ENCODE measurements at regions not wholly inside any gene's neighbourhood (a gene's known extent, or its start where the extent isn't known, plus 50 kb on each side); places are given as distances from the start of the nearest gene placed in this dataset.
A peak's percentile ranks its signal among the peaks of the same experiment; 100 is the strongest.

- H3K4me1 ChIP-seq (ENCODE audit: insufficient read depth): no peaks in the 10 kb centered on the region
- no peaks in the 10 kb centered on the region for H3K9me2 ChIP-seq (ENCODE audit: insufficient read depth)
- WGBS, 2 experiments (ENCODE audit: low coverage in 1 of 2, low lambda C conversion rate in 2 of 2, missing lambda C conversion rate in 2 of 2): 23 to 25% methylated on average over 3 of the region's 3 CpGs
- peak overlapping the region; percentile 44 for H2AFZ ChIP-seq
- no peaks in the 10 kb centered on the region for H3K36me3 ChIP-seq (ENCODE audit: low read depth)
- no peaks in the 10 kb centered on the region for H3K79me2 ChIP-seq (ENCODE audit: insufficient read depth)
- H3K9me3 ChIP-seq (ENCODE audit: low read depth): no peaks in the 10 kb centered on the region
- no peaks in the 10 kb centered on the region for H3F3A ChIP-seq (ENCODE audit: insufficient read depth)
- in situ Hi-C loops (cut with MboI): no loop called here
- H3K9ac ChIP-seq: no peak overlapping the region
- no peak for TF ChIP-seq EZH2 (IDR thresholded peaks at IDR 0.05; ENCODE audit: insufficient read depth, poor library complexity, severe bottlenecking)
- TF ChIP-seq EZH2phosphoT487 (IDR thresholded peaks at IDR 0.05; ENCODE audit: insufficient read depth, low read depth): no peak
- H4K20me1 ChIP-seq (ENCODE audit: insufficient read depth): no peaks in the 10 kb centered on the region
- H3K27ac ChIP-seq: no peak overlapping the region
- H3K27me3 ChIP-seq (replicated peaks; ENCODE audit: insufficient read depth): no peaks in the 10 kb centered on the region
- H3K4me3 ChIP-seq: no peak overlapping the region
- peak; percentile 72 for DNase-seq
- H3K4me2 ChIP-seq (ENCODE audit: unreplicated experiment): no peak overlapping the region
Measured at GRCh38 chr4:27176400-27176799, 315.8 kb downstream of the STIM2 start.

- 48 to 57% methylated on average over 2 of the region's 2 CpGs for WGBS, 2 experiments (ENCODE audit: low coverage in 1 of 2, low lambda C conversion rate in 2 of 2, missing lambda C conversion rate in 2 of 2)
- no peaks in the 10 kb centered on the region for H3K79me2 ChIP-seq (ENCODE audit: insufficient read depth)
- H3K9me2 ChIP-seq (ENCODE audit: insufficient read depth): no peaks in the 10 kb centered on the region
- in situ Hi-C loops (cut with MboI): no loop called here
- no peak overlapping the region for H3K9ac ChIP-seq
- H3K4me2 ChIP-seq (ENCODE audit: unreplicated experiment): no peak overlapping the region
- no peaks in the 10 kb centered on the region for H3K27me3 ChIP-seq (replicated peaks; ENCODE audit: insufficient read depth)
- no peak for TF ChIP-seq EZH2 (IDR thresholded peaks at IDR 0.05; ENCODE audit: insufficient read depth, poor library complexity, severe bottlenecking)
- no peak for TF ChIP-seq EZH2phosphoT487 (IDR thresholded peaks at IDR 0.05; ENCODE audit: insufficient read depth, low read depth)
- no peaks in the 10 kb centered on the region for H3K4me1 ChIP-seq (ENCODE audit: insufficient read depth)
- no peak for DNase-seq
- no peak overlapping the region for H3K27ac ChIP-seq
- no peaks in the 10 kb centered on the region for H4K20me1 ChIP-seq (ENCODE audit: insufficient read depth)
- no peaks in the 10 kb centered on the region for H3F3A ChIP-seq (ENCODE audit: insufficient read depth)
- H3K4me3 ChIP-seq: no peak overlapping the region
- no peaks in the 10 kb centered on the region for H3K9me3 ChIP-seq (ENCODE audit: low read depth)
- H2AFZ ChIP-seq: peak overlapping the region; percentile 44
- no peaks in the 10 kb centered on the region for H3K36me3 ChIP-seq (ENCODE audit: low read depth)
Measured at GRCh38 chr4:27176881-27177280, 316.2 kb downstream of the STIM2 start.

- Histone ChIP-seq H3K27ac (no peak overlapping the region), H3K36me3 (ENCODE audit: low read depth) (no peaks in the 10 kb centered on the region), H3K9me2 (ENCODE audit: insufficient read depth) (no peaks in the 10 kb centered on the region), H3K27me3 (replicated peaks; ENCODE audit: insufficient read depth) (no peaks in the 10 kb centered on the region), H3K4me3 (no peak overlapping the region), H3F3A (ENCODE audit: insufficient read depth) (no peaks in the 10 kb centered on the region), H3K79me2 (ENCODE audit: insufficient read depth) (no peaks in the 10 kb centered on the region), H4K20me1 (ENCODE audit: insufficient read depth) (no peaks in the 10 kb centered on the region), H3K4me1 (ENCODE audit: insufficient read depth) (no peaks in the 10 kb centered on the region), H3K4me2 (ENCODE audit: unreplicated experiment) (no peak overlapping the region), H3K9me3 (ENCODE audit: low read depth) (no peaks in the 10 kb centered on the region), H2AFZ (no peak overlapping the region), H3K9ac (no peak overlapping the region)
- in situ Hi-C loops (cut with MboI): no loop called here
- peak; percentile 54 for DNase-seq
- no peak for TF ChIP-seq EZH2 (IDR thresholded peaks at IDR 0.05; ENCODE audit: insufficient read depth, poor library complexity, severe bottlenecking)
- TF ChIP-seq EZH2phosphoT487 (IDR thresholded peaks at IDR 0.05; ENCODE audit: insufficient read depth, low read depth): no peak
- WGBS, 2 experiments (ENCODE audit: low coverage in 1 of 2, low lambda C conversion rate in 2 of 2, missing lambda C conversion rate in 2 of 2): 3 to 6% methylated on average over 2 of the region's 2 CpGs
Measured at GRCh38 chr4:27178061-27178460, 317.4 kb downstream of the STIM2 start.

- H3K4me2 ChIP-seq (ENCODE audit: unreplicated experiment): no peak overlapping the region
- WGBS, 2 experiments (ENCODE audit: low coverage in 1 of 2, low lambda C conversion rate in 2 of 2, missing lambda C conversion rate in 2 of 2): 4 to 5% methylated on average over 4 of the region's 4 CpGs
- TF ChIP-seq EZH2phosphoT487 (IDR thresholded peaks at IDR 0.05; ENCODE audit: insufficient read depth, low read depth) (no peak), EZH2 (IDR thresholded peaks at IDR 0.05; ENCODE audit: insufficient read depth, poor library complexity, severe bottlenecking) (no peak)
- H3K4me3 ChIP-seq: no peak overlapping the region
- H4K20me1 ChIP-seq (ENCODE audit: insufficient read depth): no peaks in the 10 kb centered on the region
- no peak overlapping the region for H3K27ac ChIP-seq
- no peaks in the 10 kb centered on the region for H3K36me3 ChIP-seq (ENCODE audit: low read depth)
- no peaks in the 10 kb centered on the region for H3K4me1 ChIP-seq (ENCODE audit: insufficient read depth)
- in situ Hi-C loops (cut with MboI): no loop called here
- no peaks in the 10 kb centered on the region for H3K9me3 ChIP-seq (ENCODE audit: low read depth)
- no peaks in the 10 kb centered on the region for H3F3A ChIP-seq (ENCODE audit: insufficient read depth)
- H3K9me2 ChIP-seq (ENCODE audit: insufficient read depth): no peaks in the 10 kb centered on the region
- no peaks in the 10 kb centered on the region for H3K27me3 ChIP-seq (replicated peaks; ENCODE audit: insufficient read depth)
- peak overlapping the region; percentile 25; the same call in 1 of the 2 replicates for H2AFZ ChIP-seq
- no peak for DNase-seq
- H3K9ac ChIP-seq: no peak overlapping the region
- no peaks in the 10 kb centered on the region for H3K79me2 ChIP-seq (ENCODE audit: insufficient read depth)
Measured at GRCh38 chr4:27181693-27182092, 321.1 kb downstream of the STIM2 start.

GRCh38 chr4:27182211-27182610 is 321.6 kb downstream of the STIM2 start:
- H3K36me3 ChIP-seq (ENCODE audit: low read depth): no peaks in the 10 kb centered on the region
- no peak for TF ChIP-seq EZH2 (IDR thresholded peaks at IDR 0.05; ENCODE audit: insufficient read depth, poor library complexity, severe bottlenecking)
- TF ChIP-seq EZH2phosphoT487 (IDR thresholded peaks at IDR 0.05; ENCODE audit: insufficient read depth, low read depth): no peak
- 59 to 83% methylated on average over 2 of the region's 2 CpGs for WGBS, 2 experiments (ENCODE audit: low coverage in 1 of 2, low lambda C conversion rate in 2 of 2, missing lambda C conversion rate in 2 of 2)

More at GRCh38 chr4:27182211-27182610, 321.6 kb downstream of the STIM2 start:
- no peaks in the 10 kb centered on the region for H3K9me2 ChIP-seq (ENCODE audit: insufficient read depth)
- H3K4me3 ChIP-seq: no peak overlapping the region
- H2AFZ ChIP-seq: no peak overlapping the region
- no peaks in the 10 kb centered on the region for H3K4me1 ChIP-seq (ENCODE audit: insufficient read depth)
- H3K27me3 ChIP-seq (replicated peaks; ENCODE audit: insufficient read depth): no peaks in the 10 kb centered on the region
- in situ Hi-C loops (cut with MboI): no loop called here
- no peak overlapping the region for H3K9ac ChIP-seq
- H3F3A ChIP-seq (ENCODE audit: insufficient read depth): no peaks in the 10 kb centered on the region
- H3K9me3 ChIP-seq (ENCODE audit: low read depth): no peaks in the 10 kb centered on the region
- H3K4me2 ChIP-seq (ENCODE audit: unreplicated experiment): no peak overlapping the region
- H4K20me1 ChIP-seq (ENCODE audit: insufficient read depth): no peaks in the 10 kb centered on the region
- no peaks in the 10 kb centered on the region for H3K79me2 ChIP-seq (ENCODE audit: insufficient read depth)
- H3K27ac ChIP-seq: no peak overlapping the region
- no peak for DNase-seq
